ENCODE measurements at regions not wholly inside any gene's neighbourhood (a gene's known extent, or its start where the extent isn't known, plus 50 kb on each side); places are given as distances from the start of the nearest gene placed in this dataset.

DNA sequence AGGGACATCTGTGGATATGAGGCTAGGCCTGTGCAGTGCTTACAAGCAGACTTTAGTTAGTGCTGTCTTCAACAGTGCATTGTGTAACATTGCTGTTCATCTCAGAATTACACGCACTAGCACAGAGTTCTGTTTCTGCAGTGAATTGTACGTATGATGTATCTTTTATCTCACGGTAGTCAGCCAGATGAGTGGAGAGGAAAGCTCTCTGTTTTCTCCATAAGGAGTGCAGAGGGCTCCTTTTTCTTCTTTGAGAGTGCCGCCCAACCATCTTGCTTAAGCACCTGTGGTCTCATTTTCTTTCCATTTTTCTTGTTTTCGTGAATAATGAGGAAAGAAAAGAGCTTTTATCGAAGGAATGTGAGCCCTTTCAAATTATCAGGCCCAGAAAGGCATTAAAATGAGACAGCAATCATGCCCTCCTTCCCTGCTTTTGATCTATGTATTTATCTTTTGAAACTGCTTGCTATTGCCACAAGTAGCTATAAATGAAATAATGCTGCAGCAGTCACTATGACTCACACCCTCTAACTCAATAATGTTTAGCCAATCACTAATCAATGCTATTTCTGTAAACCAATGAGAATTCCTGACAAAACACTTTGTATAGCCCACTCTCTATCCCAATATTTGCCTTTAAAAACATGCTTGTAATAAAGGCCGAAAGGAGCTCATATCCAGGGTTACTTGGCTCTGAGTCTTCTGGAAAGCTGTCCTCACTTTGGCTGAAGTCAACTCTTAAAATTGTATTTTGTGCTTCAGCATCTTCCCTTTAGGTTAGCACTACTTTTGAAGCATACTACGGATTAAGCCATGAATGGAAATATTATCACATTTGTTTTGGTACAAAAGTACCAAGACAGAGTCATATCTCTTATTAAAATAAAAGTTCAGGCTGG lies 226.0 kb upstream of the P2RY1 start:
- TF ChIP-seq, protein P1, sequence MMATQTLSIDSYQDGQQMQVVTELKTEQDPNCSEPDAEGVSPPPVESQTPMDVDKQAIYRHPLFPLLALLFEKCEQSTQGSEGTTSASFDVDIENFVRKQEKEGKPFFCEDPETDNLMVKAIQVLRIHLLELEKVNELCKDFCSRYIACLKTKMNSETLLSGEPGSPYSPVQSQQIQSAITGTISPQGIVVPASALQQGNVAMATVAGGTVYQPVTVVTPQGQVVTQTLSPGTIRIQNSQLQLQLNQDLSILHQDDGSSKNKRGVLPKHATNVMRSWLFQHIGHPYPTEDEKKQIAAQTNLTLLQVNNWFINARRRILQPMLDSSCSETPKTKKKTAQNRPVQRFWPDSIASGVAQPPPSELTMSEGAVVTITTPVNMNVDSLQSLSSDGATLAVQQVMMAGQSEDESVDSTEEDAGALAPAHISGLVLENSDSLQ (IDR thresholded peaks at IDR 0.05): no peak
- TF ChIP-seq ZNF384 (IDR thresholded peaks at IDR 0.05) (no peak), L3MBTL2 (conservative IDR thresholded peaks at IDR 0.05) (no peak), FOXA1 (IDR thresholded peaks at IDR 0.05) (no peak), HDGF (IDR thresholded peaks at IDR 0.05; ENCODE audit: borderline replicate concordance) (no peak), TARDBP (IDR thresholded peaks at IDR 0.05) (no peak), SUZ12 (IDR thresholded peaks at IDR 0.05) (no peak), ARNT (IDR thresholded peaks at IDR 0.05) (no peak), SP1 (IDR thresholded peaks at IDR 0.05) (no peak), FOXK2 (IDR thresholded peaks at IDR 0.05) (no peak), BHLHE40 (IDR thresholded peaks at IDR 0.05; ENCODE audit: borderline replicate concordance) (no peak), CTBP1 (IDR thresholded peaks at IDR 0.05; ENCODE audit: borderline replicate concordance) (no peak), ELF4 (IDR thresholded peaks at IDR 0.05) (no peak)
- ChIA-PET POLR2A (no interaction called here), CTCF (interaction anchor here (0.5 kb wide), 1 partner anchor 293 kb away, joined by 4 read pairs; no protein-coding TSS in a partner anchor)
- no peak for DNase-seq (ENCODE audit: extremely low spot score)

DNA sequence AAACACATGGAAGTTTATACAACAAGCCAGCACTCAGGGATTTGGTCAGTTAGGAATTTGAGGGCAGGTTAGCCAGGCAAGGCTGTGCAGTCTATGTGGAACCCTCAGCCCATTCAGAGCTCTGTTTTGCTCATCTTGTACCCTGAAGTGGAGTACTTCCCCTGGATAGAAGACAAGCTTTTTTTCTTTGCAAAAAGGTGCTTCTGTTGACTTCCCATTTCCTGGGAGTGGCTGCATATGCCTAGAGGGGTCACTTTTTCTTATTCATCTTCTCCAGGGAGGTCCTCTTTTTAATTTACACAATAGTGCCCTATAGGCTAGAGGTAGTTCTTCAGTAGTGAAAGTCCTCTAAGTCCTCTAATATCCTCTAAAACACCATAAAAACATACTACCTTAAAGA lies 225.0 kb upstream of the P2RY1 start:
- DNase-seq (ENCODE audit: extremely low spot score): no peak
- POLR2A ChIA-PET: no interaction called here
- CTCF ChIA-PET: no interaction called here
- no peak for TF ChIP-seq ZNF384 (IDR thresholded peaks at IDR 0.05)
- no peak for TF ChIP-seq TARDBP (IDR thresholded peaks at IDR 0.05)
- no peak for TF ChIP-seq CTBP1 (IDR thresholded peaks at IDR 0.05; ENCODE audit: borderline replicate concordance)
- TF ChIP-seq ARNT (IDR thresholded peaks at IDR 0.05): no peak
- TF ChIP-seq ELF4 (IDR thresholded peaks at IDR 0.05): no peak
- TF ChIP-seq, protein P1 (IDR thresholded peaks at IDR 0.05): no peak
- TF ChIP-seq SUZ12 (IDR thresholded peaks at IDR 0.05): no peak
- TF ChIP-seq HDGF (IDR thresholded peaks at IDR 0.05; ENCODE audit: borderline replicate concordance): no peak
- no peak for TF ChIP-seq FOXA1 (IDR thresholded peaks at IDR 0.05)
- TF ChIP-seq L3MBTL2 (conservative IDR thresholded peaks at IDR 0.05): no peak
- no peak for TF ChIP-seq NFRKB (IDR thresholded peaks at IDR 0.05)
- no peak for TF ChIP-seq SP1 (IDR thresholded peaks at IDR 0.05)
- no peak for TF ChIP-seq FOXK2 (IDR thresholded peaks at IDR 0.05)
- no peak for TF ChIP-seq FOXM1 (IDR thresholded peaks at IDR 0.05; ENCODE audit: borderline replicate concordance)
- no peak for TF ChIP-seq LEF1 (IDR thresholded peaks at IDR 0.05; ENCODE audit: borderline replicate concordance)

DNA sequence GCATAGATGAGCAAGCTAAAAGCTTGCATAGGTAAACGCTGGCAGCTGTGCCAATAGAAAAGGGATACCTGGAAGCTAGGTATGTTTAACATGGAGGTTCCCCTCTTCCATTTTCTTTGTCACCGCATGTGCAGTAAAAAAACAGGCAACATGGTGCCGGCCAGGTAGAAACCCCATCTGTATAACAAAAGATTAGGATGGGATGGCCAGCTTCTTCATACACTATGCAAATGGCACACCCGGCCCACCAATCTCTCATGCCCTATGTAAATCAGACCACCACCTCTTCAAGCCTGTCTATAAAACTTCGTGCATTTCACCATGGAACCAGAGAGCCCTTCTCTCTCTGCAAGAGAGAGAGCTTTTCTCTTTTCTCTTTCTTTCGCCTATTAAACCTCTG lies 224.3 kb upstream of the P2RY1 start:
- ChIA-PET CTCF (no interaction called here), POLR2A (no interaction called here)
- DNase-seq (ENCODE audit: extremely low spot score): no peak
- no peak for TF ChIP-seq ELF4 (IDR thresholded peaks at IDR 0.05)

DNA sequence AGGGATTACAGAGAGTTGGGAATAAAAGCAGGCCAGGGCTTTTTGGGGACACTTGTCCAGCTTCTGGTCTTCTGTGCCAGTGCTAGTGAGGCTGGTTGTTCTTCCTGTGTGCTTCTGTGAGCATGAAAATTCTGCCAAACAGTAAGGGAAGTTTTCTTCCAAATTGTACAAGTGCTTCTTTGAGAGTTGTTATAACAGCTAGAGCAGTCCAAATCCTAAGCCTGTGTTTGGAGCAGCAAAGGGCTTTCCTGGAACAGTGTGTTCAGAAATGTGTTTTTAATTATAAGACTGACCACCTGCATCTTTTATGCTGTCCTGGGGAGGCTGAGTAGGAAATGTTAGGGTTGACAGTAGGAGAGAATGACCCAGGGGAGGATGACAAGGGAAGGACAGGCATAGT lies 223.0 kb upstream of the P2RY1 start:
- no peak for DNase-seq (ENCODE audit: extremely low spot score)
- TF ChIP-seq NFRKB (IDR thresholded peaks at IDR 0.05): no peak
- TF ChIP-seq ZNF384 (IDR thresholded peaks at IDR 0.05): no peak
- TF ChIP-seq FOXM1 (IDR thresholded peaks at IDR 0.05; ENCODE audit: borderline replicate concordance): no peak
- POLR2A ChIA-PET: no interaction called here
- CTCF ChIA-PET: no interaction called here

DNA sequence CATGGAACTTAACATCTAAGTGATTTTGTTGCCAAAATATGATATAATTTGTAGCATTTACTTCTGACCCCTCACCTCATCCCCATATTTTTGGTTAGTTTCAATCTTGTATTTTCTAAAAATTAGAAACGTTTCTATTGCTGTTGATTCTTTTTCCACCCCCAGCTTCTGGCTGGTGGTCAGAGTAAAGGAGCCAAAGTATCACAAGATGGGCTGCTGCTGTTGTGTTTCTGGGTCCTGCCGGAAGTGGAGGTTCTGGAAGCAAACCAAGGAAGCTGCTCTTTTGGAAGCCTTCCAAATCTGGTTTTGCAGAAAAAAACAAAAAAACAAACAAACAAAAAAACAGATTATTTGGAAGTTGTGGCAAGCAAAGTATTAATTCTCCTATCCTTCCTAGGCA lies 221.1 kb upstream of the P2RY1 start:
- TF ChIP-seq ZNF384 (IDR thresholded peaks at IDR 0.05) (no peak), L3MBTL2 (conservative IDR thresholded peaks at IDR 0.05) (no peak), FOXA1 (IDR thresholded peaks at IDR 0.05) (no peak), FOXM1 (IDR thresholded peaks at IDR 0.05; ENCODE audit: borderline replicate concordance) (no peak), CTBP1 (IDR thresholded peaks at IDR 0.05; ENCODE audit: borderline replicate concordance) (no peak), NFRKB (IDR thresholded peaks at IDR 0.05) (no peak), ARNT (IDR thresholded peaks at IDR 0.05) (no peak), LEF1 (IDR thresholded peaks at IDR 0.05; ENCODE audit: borderline replicate concordance) (no peak)
- TF ChIP-seq, protein P1 (IDR thresholded peaks at IDR 0.05): no peak
- no peak for DNase-seq (ENCODE audit: extremely low spot score)
- POLR2A ChIA-PET: no interaction called here
- CTCF ChIA-PET: no interaction called here

DNA sequence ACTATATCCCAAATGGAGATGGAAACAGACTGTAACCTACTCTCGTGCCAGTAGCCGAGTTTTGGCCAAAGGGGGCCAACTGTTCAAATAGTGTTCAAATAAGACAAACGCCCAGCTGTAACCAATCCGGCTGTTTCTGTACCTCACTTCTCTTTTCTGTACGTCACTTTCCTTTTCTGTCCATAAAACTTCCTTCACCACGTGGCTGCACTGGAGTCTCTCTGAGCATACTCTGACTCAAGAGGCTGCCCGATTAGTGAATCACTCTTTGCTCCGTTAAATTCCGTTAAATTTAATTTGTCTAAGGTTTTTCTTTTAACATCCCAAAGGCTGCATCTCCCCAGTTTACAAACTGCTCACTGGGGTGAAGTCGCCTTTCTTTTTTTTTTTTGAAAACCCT lies 219.2 kb upstream of the P2RY1 start:
- CTCF ChIA-PET: no interaction called here
- POLR2A ChIA-PET: no interaction called here

More for the DNA sequence above, 219.2 kb upstream of the P2RY1 start:
- TF ChIP-seq HDGF (IDR thresholded peaks at IDR 0.05; ENCODE audit: borderline replicate concordance): no peak
- TF ChIP-seq LEF1 (IDR thresholded peaks at IDR 0.05; ENCODE audit: borderline replicate concordance): no peak
- TF ChIP-seq L3MBTL2 (conservative IDR thresholded peaks at IDR 0.05): no peak
- no peak for TF ChIP-seq NFRKB (IDR thresholded peaks at IDR 0.05)
- TF ChIP-seq FOXA1 (IDR thresholded peaks at IDR 0.05): no peak
- TF ChIP-seq FOXM1 (IDR thresholded peaks at IDR 0.05; ENCODE audit: borderline replicate concordance): no peak
- TF ChIP-seq BHLHE40 (IDR thresholded peaks at IDR 0.05; ENCODE audit: borderline replicate concordance): no peak
- TF ChIP-seq, protein P1 (IDR thresholded peaks at IDR 0.05): no peak
- no peak for TF ChIP-seq ZNF384 (IDR thresholded peaks at IDR 0.05)
- no peak for DNase-seq (ENCODE audit: extremely low spot score)
